WTC11 (cell line): ENCODE measurements at regions not wholly inside any gene's neighbourhood (a gene's known extent, or its start where the extent isn't known, plus 50 kb on each side); places are given as distances from the start of the nearest gene placed in this dataset.

Source experiments
- CREM ChIP-seq: sonication (generic); formaldehyde crosslinking; IDR thresholded peaks from 2 replicates; pipeline ENCODE4 v1.8.1; 2022; ENCODE audit warnings: mild to moderate bottlenecking, missing genetic modification reagents, moderate library complexity
- CTCF ChIP-seq: fragments of 200-600 bp; IDR thresholded peaks from 2 replicates; pipeline ENCODE4 v1.8.0; 2022; ENCODE audit warnings: antibody characterized with exemption
- ESRRA ChIP-seq: sonication (generic); formaldehyde crosslinking; IDR thresholded peaks from 2 replicates; pipeline ENCODE4 v1.8.1; 2022; ENCODE audit warnings: mild to moderate bottlenecking, missing genetic modification reagents, borderline replicate concordance
- FOXP4 ChIP-seq: sonication (generic); formaldehyde crosslinking; IDR thresholded peaks from 2 replicates; pipeline ENCODE4 v1.8.0; 2022; ENCODE audit warnings: mild to moderate bottlenecking, missing genetic modification reagents
- MAX ChIP-seq: sonication (generic); formaldehyde crosslinking; IDR thresholded peaks from 2 replicates; pipeline ENCODE4 v1.8.0; 2022; ENCODE audit warnings: mild to moderate bottlenecking, missing genetic modification reagents
- MLX ChIP-seq: sonication (generic); formaldehyde crosslinking; IDR thresholded peaks from 2 replicates; pipeline ENCODE4 v1.8.1; 2023; ENCODE audit warnings: mild to moderate bottlenecking, missing genetic modification reagents, moderate library complexity
- ZBTB21 ChIP-seq: sonication (generic); formaldehyde crosslinking; IDR thresholded peaks from 2 replicates; pipeline ENCODE4 v1.8.1; 2023; ENCODE audit warnings: mild to moderate bottlenecking, missing genetic modification reagents, borderline replicate concordance

GRCh38 chrX:45912316-45912715, 632.9 kb downstream of the ZNF674 start:
- no peak for TF ChIP-seq ZBTB21 (CRISPR knock-in tag)
- no peak for TF ChIP-seq CTCF
- TF ChIP-seq CREM (CRISPR knock-in tag): no peak
- no peak for TF ChIP-seq MAX (CRISPR knock-in tag)
- no peak for TF ChIP-seq MLX
- no peak for TF ChIP-seq FOXP4
- TF ChIP-seq ESRRA: no peak
